DMS153 treated with DMSO at 0.1 percent for 48 hours (cell line): ENCODE measurements at regions not wholly inside any gene's neighbourhood (a gene's known extent, or its start where the extent isn't known, plus 50 kb on each side); places are given as distances from the start of the nearest gene placed in this dataset.
A peak's percentile ranks its signal among the peaks of the same experiment; 100 is the strongest.
"Not testable (repeated sequence)": the region's sequence is repeated elsewhere in the genome, so short reads cannot be mapped to it uniquely, and the experiment has no call there.

Experiments
- DNase-seq: peaks from one replicate; lab custom pipeline; 2025; ENCODE audit not compliant: unreplicated experiment; lab: John Stamatoyannopoulos, UW

- no peak for DNase-seq
Observed at GRCh38 chr11:21625982-21626381, 566.9 kb upstream of the ANO5 start.

GRCh38 chr11:21628641-21629040 is 564.2 kb upstream of the ANO5 start:
- no peak for DNase-seq

GRCh38 chr11:21630934-21631478 is 561.9 kb upstream of the ANO5 start:
- DNase-seq = no peak

GRCh38 chr11:21631991-21632390 is 560.9 kb upstream of the ANO5 start:
- DNase-seq = no peak

GRCh38 chr11:21634491-21634890 is 558.4 kb upstream of the ANO5 start:
- no peak for DNase-seq

- DNase-seq = no peak
Observed at GRCh38 chr11:21634956-21635355, 557.9 kb upstream of the ANO5 start.

- no peak for DNase-seq
Observed at GRCh38 chr11:21635394-21636145, 557.3 kb upstream of the ANO5 start.

GRCh38 chr11:21636561-21636960 is 556.3 kb upstream of the ANO5 start:
- no peak for DNase-seq

GRCh38 chr11:21640491-21640890 is 552.4 kb upstream of the ANO5 start:
- DNase-seq = no peak

GRCh38 chr11:21641869-21642268 is 551.0 kb upstream of the ANO5 start:
- no peak for DNase-seq

GRCh38 chr11:21646351-21646750 is 546.5 kb upstream of the ANO5 start:
- no peak for DNase-seq

- no peak for DNase-seq
Observed at GRCh38 chr11:21650961-21651360, 541.9 kb upstream of the ANO5 start.

GRCh38 chr11:21653951-21654421 is 538.9 kb upstream of the ANO5 start:
- peak; percentile 88 for DNase-seq

GRCh38 chr11:21656065-21656464 is 536.8 kb upstream of the ANO5 start:
- no peak for DNase-seq

GRCh38 chr11:21658654-21659193 is 534.2 kb upstream of the ANO5 start:
- no peak for DNase-seq

GRCh38 chr11:21659377-21659776 is 533.5 kb upstream of the ANO5 start:
- not testable (repeated sequence) for DNase-seq

- no peak for DNase-seq
Observed at GRCh38 chr11:21659961-21660360, 532.9 kb upstream of the ANO5 start.

- DNase-seq = no peak
Observed at GRCh38 chr11:21675049-21675616, 517.8 kb upstream of the ANO5 start.

GRCh38 chr11:21687643-21688042 is 505.2 kb upstream of the ANO5 start:
- no peak for DNase-seq

GRCh38 chr11:21704539-21704938 is 488.3 kb upstream of the ANO5 start:
- no peak for DNase-seq

- no peak for DNase-seq
Observed at GRCh38 chr11:21707116-21707739, 485.7 kb upstream of the ANO5 start.

GRCh38 chr11:21710809-21711208 is 482.1 kb upstream of the ANO5 start:
- DNase-seq = peak; percentile 65
